NOMO-1 treated with DMSO at 0.1 percent for 48 hours (cell line): ENCODE measurements at regions not wholly inside any gene's neighbourhood (a gene's known extent, or its start where the extent isn't known, plus 50 kb on each side); places are given as distances from the start of the nearest gene placed in this dataset.
"Not testable (repeated sequence)": the region's sequence is repeated elsewhere in the genome, so short reads cannot be mapped to it uniquely, and the experiment has no call there.

Source experiments
- DNase-seq: peaks from one replicate; lab custom pipeline; 2025; ENCODE audit not compliant: unreplicated experiment; lab: John Stamatoyannopoulos, UW

- no peak for DNase-seq
Measured at GRCh38 chr14:28375295-28375694, 391.3 kb upstream of the FOXG1 start.

- no peak for DNase-seq
Measured at GRCh38 chr14:28381656-28382055, 384.9 kb upstream of the FOXG1 start.

DNA sequence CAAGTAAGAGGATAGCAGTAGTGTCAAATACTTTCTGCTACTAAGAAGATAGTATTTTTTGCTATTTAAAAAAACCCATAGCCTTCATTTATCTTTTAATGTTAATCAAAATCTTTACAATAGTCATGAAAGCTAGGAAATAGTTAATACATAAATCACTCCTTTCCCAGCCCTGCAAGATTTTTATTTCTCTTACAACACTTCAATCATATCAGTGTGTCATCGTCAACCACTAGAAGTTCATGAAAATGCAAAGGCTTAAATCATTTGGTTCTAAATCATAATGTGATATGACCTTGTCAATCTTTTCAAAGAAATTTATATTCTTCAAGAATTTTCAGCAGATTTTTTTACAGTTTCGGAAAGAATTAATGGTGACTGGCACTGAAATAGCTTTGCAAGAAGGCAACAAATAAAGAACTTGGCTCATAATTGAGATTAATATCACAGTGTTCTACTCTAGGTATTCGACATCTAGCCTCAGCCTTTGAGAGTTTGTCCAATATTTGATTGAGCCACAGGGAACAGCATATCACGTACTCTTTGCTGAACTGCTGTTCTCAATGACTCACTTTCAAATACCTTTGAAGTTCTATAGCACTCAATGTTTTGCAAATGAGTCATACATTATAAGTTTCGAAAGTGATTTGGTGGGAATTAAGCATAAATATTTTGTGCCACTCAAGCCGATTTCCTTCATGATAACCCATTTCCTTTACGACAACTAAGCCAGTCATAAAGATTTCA, 384.0 kb upstream of the FOXG1 start:
- DNase-seq, result no peak

- no peak for DNase-seq
Measured at GRCh38 chr14:28398506-28398905, 368.1 kb upstream of the FOXG1 start.

DNA sequence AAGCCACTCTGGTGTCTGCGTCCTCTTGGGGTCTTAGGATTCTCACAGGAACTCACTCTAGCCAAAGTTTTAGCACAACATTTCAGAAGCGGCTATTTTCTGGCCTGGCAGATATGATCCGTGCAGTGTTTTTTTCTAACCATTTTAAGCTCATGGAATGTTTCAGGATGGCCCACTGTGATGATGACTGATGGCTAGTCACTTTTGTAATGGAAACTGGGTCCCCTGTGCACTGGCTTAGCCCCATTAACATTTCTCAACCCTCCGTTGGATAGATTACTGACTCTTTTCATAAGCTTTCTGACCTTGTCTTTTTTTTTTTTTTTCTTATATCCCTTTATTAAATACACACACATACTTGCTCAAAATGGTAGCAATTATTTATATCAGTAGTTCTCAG, 364.9 kb upstream of the FOXG1 start:
- DNase-seq, result not testable (repeated sequence)

DNA sequence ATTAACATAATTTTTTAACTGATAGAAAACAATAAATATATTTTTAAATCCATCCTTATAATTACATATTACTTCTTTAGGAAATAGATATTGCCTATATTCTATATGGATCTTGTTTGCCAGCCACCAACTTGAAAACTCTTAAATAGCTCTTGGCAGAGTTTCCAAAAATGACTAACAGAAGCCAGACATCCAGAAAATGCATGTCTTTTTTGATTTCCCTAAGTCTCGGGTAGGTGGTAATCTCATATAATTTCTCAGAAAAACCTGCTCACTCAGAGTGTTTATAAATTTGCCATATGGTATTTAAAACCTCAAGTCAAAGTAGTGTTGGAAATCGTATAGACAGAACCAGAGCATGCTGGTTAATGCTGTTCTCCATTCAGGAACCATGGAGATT, 360.4 kb upstream of the FOXG1 start:
- DNase-seq, result no peak

DNA sequence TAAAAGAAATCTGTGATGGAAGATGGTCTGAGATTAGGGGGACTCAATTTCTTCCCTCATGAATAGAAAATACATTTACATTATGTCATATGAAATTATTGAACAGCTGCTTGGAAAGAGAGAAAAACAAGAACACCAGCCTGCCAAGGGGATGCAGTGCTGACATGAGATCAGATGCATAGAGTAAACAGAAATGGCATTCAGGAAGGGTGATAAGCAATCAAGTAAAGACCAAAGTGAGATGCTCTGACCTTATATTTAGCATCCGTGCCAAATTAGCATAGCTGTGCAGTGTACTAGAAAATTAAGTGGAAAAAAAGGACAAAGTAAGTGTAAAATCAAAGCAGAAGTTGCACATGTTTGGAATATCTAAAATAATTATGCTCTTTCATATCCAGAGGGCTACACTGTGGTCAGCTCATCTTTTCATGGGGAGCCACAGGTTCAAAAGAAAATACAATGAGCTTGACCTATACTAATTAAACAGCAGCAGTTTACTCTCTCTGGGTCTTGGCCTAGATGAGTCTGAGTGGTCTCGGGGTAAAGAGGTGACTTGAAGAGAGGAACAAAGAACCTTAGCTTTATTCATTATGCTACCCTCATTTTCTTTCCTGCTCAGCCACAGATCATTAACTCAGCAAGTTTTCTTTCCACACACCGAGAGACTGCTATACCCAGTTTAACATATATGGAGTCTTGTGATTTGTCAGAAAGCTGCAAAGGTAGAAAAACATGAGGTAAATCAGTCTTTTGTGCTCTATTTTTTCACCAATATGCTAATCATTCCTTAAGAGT, 359.4 kb upstream of the FOXG1 start:
- DNase-seq, result no peak

DNA sequence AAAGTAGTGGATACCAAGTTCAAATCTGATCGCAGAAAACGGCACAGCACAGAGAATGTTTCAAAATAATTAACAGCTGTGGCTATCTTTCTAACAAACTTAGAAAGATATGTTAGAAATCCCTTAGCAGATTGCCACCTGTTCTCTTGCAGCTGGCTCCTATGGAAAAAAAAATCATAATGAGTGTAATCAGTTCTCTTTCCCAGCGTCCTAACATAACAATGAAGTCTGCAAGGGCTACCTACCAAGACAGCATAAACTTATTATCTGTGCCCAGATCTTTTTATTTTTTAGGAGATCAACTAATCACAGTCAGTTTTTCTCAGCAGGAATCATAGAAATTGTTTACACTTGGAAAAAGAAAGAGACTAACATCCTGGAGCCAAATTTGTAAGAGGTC, 358.6 kb upstream of the FOXG1 start:
- DNase-seq, result no peak

DNA sequence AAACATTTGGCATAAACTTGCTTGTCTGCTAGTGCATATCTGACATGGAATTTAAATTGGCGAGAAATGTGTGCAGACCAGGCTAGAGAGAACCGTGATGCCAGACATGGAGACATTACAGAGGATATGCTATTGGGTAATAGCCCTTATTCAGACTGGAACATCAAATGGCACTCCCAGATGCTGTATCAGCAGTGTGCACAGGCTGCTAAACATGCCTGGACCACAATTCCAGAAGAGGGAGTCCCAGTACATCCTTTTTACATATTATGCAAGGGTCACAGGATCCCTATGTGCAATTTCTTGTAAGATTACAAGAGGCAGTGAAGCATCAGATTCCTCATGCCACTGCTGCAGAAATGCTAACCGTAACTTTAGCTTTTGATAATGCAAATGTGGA, 354.5 kb upstream of the FOXG1 start:
- no peak for DNase-seq

- DNase-seq, result no peak
Measured at GRCh38 chr14:28426960-28427359, 339.6 kb upstream of the FOXG1 start.

GRCh38 chr14:28436821-28437220, 329.8 kb upstream of the FOXG1 start:
- DNase-seq, result no peak

DNA sequence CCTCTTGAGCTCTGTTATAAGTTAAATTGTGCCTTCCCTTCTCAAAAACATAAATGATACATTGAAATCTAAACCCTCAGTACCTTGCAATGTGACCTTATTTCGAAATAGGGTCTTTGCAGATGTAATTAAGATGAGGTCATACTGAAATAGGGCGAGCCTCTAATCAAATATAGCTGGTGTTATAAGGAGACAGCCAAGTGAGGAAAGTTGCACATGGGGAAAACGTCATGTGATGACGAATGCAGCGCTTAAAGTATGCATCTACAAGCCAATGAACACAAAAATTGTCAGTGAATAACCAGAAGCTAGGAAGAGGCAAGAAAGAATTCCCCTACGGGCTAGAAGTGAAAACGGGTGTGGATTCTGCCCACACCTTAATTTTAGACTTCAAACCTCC, 305.2 kb upstream of the FOXG1 start:
- DNase-seq, result no peak

GRCh38 chr14:28467611-28468010, 299.0 kb upstream of the FOXG1 start:
- no peak for DNase-seq

- no peak for DNase-seq
Measured at GRCh38 chr14:28468191-28469151, 298.1 kb upstream of the FOXG1 start.

- DNase-seq, result no peak
Measured at GRCh38 chr14:28482251-28483040, 284.1 kb upstream of the FOXG1 start.

DNA sequence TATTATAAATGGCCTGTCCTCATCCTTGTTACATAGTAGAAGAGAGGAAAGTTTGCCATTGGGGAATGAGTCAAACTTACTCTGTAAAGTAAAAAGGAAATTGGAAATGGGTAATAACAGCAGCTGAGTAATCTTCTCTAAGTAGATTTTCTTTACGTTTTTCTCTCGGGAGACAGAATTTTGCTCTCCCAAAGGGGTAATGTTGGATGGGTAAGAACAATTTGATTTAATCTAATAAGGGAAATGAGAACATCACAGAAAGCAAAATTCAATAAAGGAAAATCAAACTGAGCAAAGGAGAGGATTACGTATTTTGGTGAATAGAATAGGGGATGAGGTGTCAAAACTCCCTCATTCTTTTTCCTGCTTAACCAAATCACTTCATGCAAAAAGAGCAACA, 283.1 kb upstream of the FOXG1 start:
- no peak for DNase-seq

DNA sequence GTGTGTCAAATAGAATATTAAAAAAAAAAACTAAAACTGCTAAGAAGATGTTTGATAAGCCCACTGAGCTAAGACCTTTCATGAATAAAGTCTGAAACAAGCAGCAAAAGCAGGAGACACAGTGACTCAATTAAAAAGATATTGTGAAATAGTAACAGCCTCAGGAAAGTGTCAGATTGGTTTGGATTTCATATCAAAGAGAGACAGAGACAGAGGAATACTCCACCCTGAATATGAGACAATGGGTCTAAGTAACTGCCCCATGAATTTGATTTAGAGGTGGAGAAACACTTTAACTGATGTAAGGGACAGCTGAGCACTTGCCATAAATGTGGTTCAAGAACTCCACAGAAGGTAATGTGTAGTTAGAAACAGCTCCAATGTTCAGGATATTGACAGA, 277.9 kb upstream of the FOXG1 start:
- no peak for DNase-seq

GRCh38 chr14:28493516-28493915, 273.1 kb upstream of the FOXG1 start:
- no peak for DNase-seq

DNA sequence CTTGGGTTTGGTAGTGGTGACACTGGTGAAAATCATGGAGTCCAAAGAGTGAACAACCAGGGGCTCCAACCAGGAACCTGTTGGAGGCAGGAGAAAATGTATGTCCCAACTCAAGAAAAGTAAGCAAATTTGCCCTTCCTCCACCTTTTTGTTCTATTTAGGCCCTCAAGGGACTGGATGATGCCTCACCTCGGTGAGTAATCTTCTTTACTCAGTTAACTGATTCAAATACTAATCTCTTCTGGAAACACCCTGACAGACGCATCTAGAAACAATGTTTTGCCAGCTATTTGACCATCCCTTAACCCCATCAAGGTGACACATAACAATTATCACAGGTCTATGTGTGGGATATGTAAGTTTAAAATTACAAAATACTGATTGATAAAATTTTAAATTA, 272.4 kb upstream of the FOXG1 start:
- DNase-seq, result no peak

GRCh38 chr14:28496364-28496763, 270.2 kb upstream of the FOXG1 start:
- DNase-seq, result no peak

- DNase-seq, result no peak
Measured at GRCh38 chr14:28502517-28502916, 264.1 kb upstream of the FOXG1 start.
